Fibroblast of lung (primary cell): ENCODE measurements at regions not wholly inside any gene's neighbourhood (a gene's known extent, or its start where the extent isn't known, plus 50 kb on each side); places are given as distances from the start of the nearest gene placed in this dataset.

ENCODE experiments used
- DNase-seq, 2 donors: peaks; one replicate each; pipeline versions ENCODE4 v3.0.0 to v3.0.0-alpha.2; 2010; ENCODE audit warnings: low read depth in 2 of 2
- H2AFZ ChIP-seq: 2 replicates; pipeline ENCODE4 v1.5.1; 2012; ENCODE audit warnings: low read length, control low read depth, inconsistent platforms
- H3K27ac ChIP-seq: 2 replicates; pipeline ENCODE4 v1.5.1; 2011; ENCODE audit warnings: low read length, control low read depth; ENCODE audit not compliant: insufficient read depth
- H3K27me3 ChIP-seq: 2 replicates; pipeline ENCODE4 v1.5.1; 2011; ENCODE audit warnings: mild to moderate bottlenecking, low read length; ENCODE audit not compliant: control insufficient read depth, insufficient read depth
- H3K36me3 ChIP-seq: 2 replicates; pipeline ENCODE4 v1.5.1; 2011; ENCODE audit warnings: low read length; ENCODE audit not compliant: control insufficient read depth, insufficient read depth
- H3K4me1 ChIP-seq: 2 replicates; pipeline ENCODE4 v1.5.1; 2011; ENCODE audit warnings: low read length; ENCODE audit not compliant: control insufficient read depth, insufficient read depth; ENCODE audit errors: extremely low read depth
- H3K4me2 ChIP-seq: 2 replicates; pipeline ENCODE4 v1.5.1; 2011; ENCODE audit warnings: low read length, control low read depth; ENCODE audit not compliant: insufficient read depth; ENCODE audit errors: extremely low read depth
- H3K4me3 ChIP-seq, 4 experiments: fragments of 200-600 bp in 1 of 4; sonication (generic) in 1 of 4; replicated peaks in 1 of 4; 2 replicates each; pipeline ENCODE4 v1.5.1; 2011 to 2016; ENCODE audit warnings: low read length in 4 of 4, low read depth in 3 of 4, mild to moderate bottlenecking in 3 of 4, control low read depth in 2 of 4, inconsistent platforms in 1 of 4, mixed read lengths in 1 of 4; ENCODE audit not compliant: insufficient read depth in 1 of 4; ENCODE audit errors: control extremely low read depth in 1 of 4
- H3K79me2 ChIP-seq: 2 replicates; pipeline ENCODE4 v1.5.1; 2012; ENCODE audit warnings: mild to moderate bottlenecking, low read length, inconsistent platforms; ENCODE audit not compliant: control insufficient read depth, insufficient read depth
- H3K9ac ChIP-seq: 2 replicates; pipeline ENCODE4 v1.5.1; 2011; ENCODE audit warnings: mild to moderate bottlenecking, low read length, control low read depth; ENCODE audit not compliant: insufficient read depth
- H3K9me3 ChIP-seq: 2 replicates; pipeline ENCODE4 v1.5.1; 2012; ENCODE audit warnings: low read depth, low read length; ENCODE audit not compliant: control insufficient read depth, insufficient read depth
- H4K20me1 ChIP-seq: 2 replicates; pipeline ENCODE4 v1.5.1; 2011; ENCODE audit warnings: low read length; ENCODE audit not compliant: control insufficient read depth, insufficient read depth; ENCODE audit errors: extremely low read depth
- CTCF ChIP-seq, 2 donors: IDR thresholded peaks in 1 of 2; conservative IDR thresholded peaks in 1 of 2; 1 replicate in 1 of 2; 2 replicates in 1 of 2; pipeline ENCODE4 v1.5.1; 2011 to 2012; ENCODE audit warnings: low read length in 2 of 2, control low read depth in 1 of 2, inconsistent platforms in 1 of 2, low read depth in 1 of 2, mild to moderate bottlenecking in 1 of 2
- EZH2 ChIP-seq: IDR thresholded peaks from 2 replicates; pipeline ENCODE4 v1.5.1; 2012; ENCODE audit warnings: low read length, control low read depth, mild to moderate bottlenecking; ENCODE audit errors: missing control alignments

GRCh38 chr4:138659812-138660316, 355.7 kb upstream of the NOCT start:
- DNase-seq, result peak in 1 of 2 donors; percentile 83
- Histone ChIP-seq H3K9me3 (no peaks in the 10 kb centered on the region), H3K36me3 (no peaks in the 10 kb centered on the region), H4K20me1 (no peaks in the 10 kb centered on the region), H3K27me3 (no peaks in the 10 kb centered on the region), H3K27ac (no peak overlapping the region), H3K79me2 (no peaks in the 10 kb centered on the region), H3K4me2 (no peak overlapping the region), H2AFZ (no peak overlapping the region), H3K4me3 (no peak overlapping the region), H3K9ac (no peak overlapping the region), H3K4me1 (no peaks in the 10 kb centered on the region)
- TF ChIP-seq CTCF (conservative IDR thresholded peaks at IDR 0.05 in 1 of 2, IDR thresholded peaks at IDR 0.05 in 1 of 2; ENCODE audit: low read depth in 1 of 2, low read length in 2 of 2) (no peak), EZH2 (no peak)

GRCh38 chr4:138659037-138659811, 356.4 kb upstream of the NOCT start:
- Histone ChIP-seq H3K4me1 (no peaks in the 10 kb centered on the region), H3K79me2 (no peaks in the 10 kb centered on the region), H3K27ac (no peak overlapping the region), H3K4me2 (no peak overlapping the region), H3K9me3 (no peaks in the 10 kb centered on the region), H3K4me3 (no peak overlapping the region), H3K27me3 (no peaks in the 10 kb centered on the region), H3K36me3 (no peaks in the 10 kb centered on the region), H4K20me1 (no peaks in the 10 kb centered on the region), H3K9ac (no peak overlapping the region), H2AFZ (no peak overlapping the region)
- no peak for DNase-seq
- no peak for TF ChIP-seq CTCF (conservative IDR thresholded peaks at IDR 0.05 in 1 of 2, IDR thresholded peaks at IDR 0.05 in 1 of 2; ENCODE audit: low read depth in 1 of 2, low read length in 2 of 2)
- TF ChIP-seq EZH2, result no peak

- no peak overlapping the region for H3K4me2 ChIP-seq
- H2AFZ ChIP-seq, result no peak overlapping the region
- no peaks in the 10 kb centered on the region for H3K4me1 ChIP-seq
- no peaks in the 10 kb centered on the region for H4K20me1 ChIP-seq
- no peak overlapping the region for H3K4me3 ChIP-seq
- H3K27ac ChIP-seq, result no peak overlapping the region
- no peaks in the 10 kb centered on the region for H3K79me2 ChIP-seq
- no peak for DNase-seq
- TF ChIP-seq EZH2 (no peak), CTCF (conservative IDR thresholded peaks at IDR 0.05 in 1 of 2, IDR thresholded peaks at IDR 0.05 in 1 of 2; ENCODE audit: low read depth in 1 of 2, low read length in 2 of 2) (no peak)
- H3K9ac ChIP-seq, result no peak overlapping the region
- no peaks in the 10 kb centered on the region for H3K9me3 ChIP-seq
- no peaks in the 10 kb centered on the region for H3K27me3 ChIP-seq
- H3K36me3 ChIP-seq, result no peaks in the 10 kb centered on the region
These were observed 357.1 kb upstream of the NOCT start for GRCh38 chr4:138658518-138658917.
